DND-41 (cell line): ENCODE measurements at regions not wholly inside any gene's neighbourhood (a gene's known extent, or its start where the extent isn't known, plus 50 kb on each side); places are given as distances from the start of the nearest gene placed in this dataset.

Source experiments
- CTCF ChIP-seq: IDR thresholded peaks from 2 replicates; pipeline ENCODE4 v1.5.1; 2012; ENCODE audit warnings: borderline replicate concordance, low read length, moderate library complexity, mild to moderate bottlenecking; ENCODE audit not compliant: poor library complexity, severe bottlenecking; ENCODE audit errors: extremely low read depth
- EZH2 ChIP-seq: IDR thresholded peaks from 3 replicates; pipeline ENCODE4 v1.6.1; 2012; ENCODE audit warnings: borderline replicate concordance, low read depth, mild to moderate bottlenecking, moderate library complexity, low read length, inconsistent platforms; ENCODE audit not compliant: severe bottlenecking

DNA sequence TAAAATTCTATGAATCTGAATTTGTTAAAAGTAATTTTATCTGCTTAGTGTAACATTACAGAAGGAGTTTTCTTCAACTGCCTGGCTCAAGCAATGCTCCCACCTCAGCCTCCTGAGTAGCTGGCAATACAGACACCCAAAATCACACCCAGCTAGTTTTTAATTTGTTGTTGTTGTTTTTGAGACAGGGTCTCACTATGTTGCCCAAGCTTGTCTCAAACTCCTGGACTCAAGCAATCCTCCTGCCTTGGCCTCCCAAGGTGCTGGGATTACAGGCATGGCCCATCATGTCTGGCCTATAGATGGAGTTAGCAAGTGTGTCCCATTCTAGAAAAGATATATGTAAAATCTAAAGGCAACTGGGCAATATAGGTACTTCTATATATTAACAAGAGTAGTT, 1580.4 kb upstream of the PRR20A start:
- TF ChIP-seq CTCF (no peak), EZH2 (no peak)
